SK-N-SH treated with all-trans-retinoic acid at 6 μM for 48 hours (cell line): ENCODE measurements at regions not wholly inside any gene's neighbourhood (a gene's known extent, or its start where the extent isn't known, plus 50 kb on each side); places are given as distances from the start of the nearest gene placed in this dataset.
A peak's percentile ranks its signal among the peaks of the same experiment; 100 is the strongest.

Experiments used
- ATAC-seq: fragments of 200-7000 bp; cut with Tn5 transposase; 3 replicates; pipeline ENCODE4 v1.9.1; 2020; ENCODE audit warnings: mild to moderate bottlenecking, moderate library complexity
- ARNTL ChIP-seq: fragments of 450-650 bp; formaldehyde crosslinking; IDR thresholded peaks from 2 replicates; pipeline ENCODE4 v1.5.0; 2020; ENCODE audit warnings: low read depth, mild to moderate bottlenecking, moderate library complexity, borderline replicate concordance
- BACH2 ChIP-seq: fragments of 250-450 bp; sonication (Bioruptor Pico); IDR thresholded peaks from 2 replicates; pipeline ENCODE4 v1.9.0; 2021; ENCODE audit warnings: mild to moderate bottlenecking, borderline replicate concordance
- CREB5 ChIP-seq: fragments of 250-450 bp; sonication (Bioruptor Pico); IDR thresholded peaks from 2 replicates; pipeline ENCODE4 v1.5.1; 2020; ENCODE audit warnings: low read depth, mild to moderate bottlenecking, moderate library complexity
- CSDC2 ChIP-seq: fragments of 250-450 bp; sonication (Bioruptor Pico); IDR thresholded peaks from 2 replicates; pipeline ENCODE4 v1.5.0; 2020; ENCODE audit warnings: mild to moderate bottlenecking, moderate library complexity
- CSRNP3 ChIP-seq: fragments of 250-450 bp; sonication (Bioruptor Pico); IDR thresholded peaks from 2 replicates; pipeline ENCODE4 v1.5.1; 2021; ENCODE audit warnings: mild to moderate bottlenecking, moderate library complexity
- ESRRG ChIP-seq: fragments of 250-450 bp; sonication (Bioruptor Pico); IDR thresholded peaks from 2 replicates; pipeline ENCODE4 v1.6.1; 2021; ENCODE audit warnings: mild to moderate bottlenecking
- GLIS3 ChIP-seq: fragments of 250-450 bp; sonication (Bioruptor Pico); IDR thresholded peaks from 2 replicates; pipeline ENCODE4 v1.5.0; 2020; ENCODE audit warnings: mild to moderate bottlenecking, moderate library complexity
- ISL1 ChIP-seq: fragments of 250-450 bp; sonication (Bioruptor Pico); IDR thresholded peaks from 2 replicates; pipeline ENCODE4 v2.1.2; 2022; ENCODE audit warnings: mild to moderate bottlenecking, moderate library complexity
- OSR1 ChIP-seq: fragments of 250-450 bp; sonication (Bioruptor Pico); IDR thresholded peaks from 2 replicates; pipeline ENCODE4 v1.8.0; 2022; ENCODE audit warnings: moderate library complexity, mild to moderate bottlenecking, inconsistent platforms
- PATZ1 ChIP-seq: fragments of 250-450 bp; sonication (Bioruptor Pico); IDR thresholded peaks from 2 replicates; pipeline ENCODE4 v1.8.0; 2020; ENCODE audit warnings: mild to moderate bottlenecking, moderate library complexity, borderline replicate concordance
- PPARA ChIP-seq: fragments of 250-450 bp; sonication (Bioruptor Pico); IDR thresholded peaks from 2 replicates; pipeline ENCODE4 v1.5.0; 2020; ENCODE audit warnings: mild to moderate bottlenecking, borderline replicate concordance
- RARB ChIP-seq: fragments of 250-450 bp; sonication (Bioruptor Pico); IDR thresholded peaks from 2 replicates; pipeline ENCODE4 v1.8.0; 2021; ENCODE audit warnings: mild to moderate bottlenecking, moderate library complexity
- SNAI2 ChIP-seq: fragments of 250-450 bp; sonication (Bioruptor Pico); IDR thresholded peaks from 2 replicates; pipeline ENCODE4 v1.5.0; 2020; ENCODE audit warnings: mild to moderate bottlenecking, moderate library complexity
- TCF4 ChIP-seq: fragments of 250-450 bp; sonication (Bioruptor Pico); IDR thresholded peaks from 2 replicates; pipeline ENCODE4 v1.8.0; 2021; ENCODE audit warnings: mild to moderate bottlenecking, moderate library complexity, borderline replicate concordance
- TSHZ2 ChIP-seq: fragments of 250-450 bp; sonication (Bioruptor Pico); IDR thresholded peaks from 2 replicates; pipeline ENCODE4 v1.5.0; 2020; ENCODE audit warnings: mild to moderate bottlenecking, moderate library complexity
- ZC3H10 ChIP-seq: fragments of 250-450 bp; sonication (Bioruptor Pico); IDR thresholded peaks from 2 replicates; pipeline ENCODE4 v1.5.1; 2021; ENCODE audit warnings: mild to moderate bottlenecking, moderate library complexity
- ZFP3 ChIP-seq: fragments of 250-450 bp; sonication (Bioruptor Pico); IDR thresholded peaks from 2 replicates; pipeline ENCODE4 v1.5.0; 2020; ENCODE audit warnings: mild to moderate bottlenecking, moderate library complexity
- ZFP30 ChIP-seq: fragments of 450-650 bp; formaldehyde crosslinking; IDR thresholded peaks from 2 replicates; pipeline ENCODE4 v1.5.0; 2022; ENCODE audit warnings: mild to moderate bottlenecking, moderate library complexity
- ZNF565 ChIP-seq: fragments of 450-650 bp; formaldehyde crosslinking; conservative IDR thresholded peaks from 2 replicates; pipeline ENCODE4 v1.5.0; 2020; ENCODE audit warnings: low read depth, mild to moderate bottlenecking, moderate library complexity
- ZNF70 ChIP-seq: fragments of 450-650 bp; formaldehyde crosslinking; IDR thresholded peaks from 2 replicates; pipeline ENCODE4 v1.5.0; 2020; ENCODE audit warnings: mild to moderate bottlenecking, moderate library complexity
- ZNF8 ChIP-seq: fragments of 450-650 bp; formaldehyde crosslinking; IDR thresholded peaks from 2 replicates; pipeline ENCODE4 v1.5.0; 2020; ENCODE audit warnings: mild to moderate bottlenecking, moderate library complexity

GRCh38 chr2:204278454-204278853 is 266.8 kb upstream of the PARD3B start:
- no peak for ATAC-seq
- TF ChIP-seq GLIS3 (CRISPR knock-in tag) = no peak
- TF ChIP-seq CREB5 = no peak
- no peak for TF ChIP-seq ZFP30 (CRISPR knock-in tag)

GRCh38 chr2:204279819-204280218 is 265.5 kb upstream of the PARD3B start:
- peak; percentile 40; the same call in 2 of the 3 replicates for ATAC-seq
- TF ChIP-seq ZNF8 (CRISPR knock-in tag) (no peak), ISL1 (CRISPR knock-in tag) (peak; percentile 78)

- ATAC-seq = no peak
- TF ChIP-seq ARNTL (CRISPR knock-in tag) = no peak
- TF ChIP-seq TCF4 (CRISPR knock-in tag) = no peak
- TF ChIP-seq ZFP3 (CRISPR knock-in tag) = no peak; the same call in 1 of the 2 replicates
- no peak for TF ChIP-seq ZC3H10 (CRISPR knock-in tag)
- TF ChIP-seq CSDC2 (CRISPR knock-in tag) = no peak
- no peak for TF ChIP-seq ZNF565 (CRISPR knock-in tag)
- no peak for TF ChIP-seq CREB5
- TF ChIP-seq PATZ1 = no peak
- TF ChIP-seq RARB (CRISPR knock-in tag) = no peak
- no peak for TF ChIP-seq PPARA (CRISPR knock-in tag)
- no peak for TF ChIP-seq GLIS3 (CRISPR knock-in tag)
- TF ChIP-seq ESRRG = no peak
- TF ChIP-seq OSR1 (CRISPR knock-in tag) = no peak
- TF ChIP-seq SNAI2 = no peak
- no peak for TF ChIP-seq TSHZ2 (CRISPR knock-in tag)
- TF ChIP-seq CSRNP3 (CRISPR knock-in tag) = no peak
- TF ChIP-seq BACH2 (CRISPR knock-in tag) = no peak
- no peak for TF ChIP-seq ZNF8 (CRISPR knock-in tag)
These were observed 265.0 kb upstream of the PARD3B start for GRCh38 chr2:204280262-204280668.

- no peak for ATAC-seq
- TF ChIP-seq SNAI2 (no peak), CREB5 (no peak), ZFP3 (CRISPR knock-in tag) (no peak), ZNF8 (CRISPR knock-in tag) (no peak), TCF4 (CRISPR knock-in tag) (no peak), PATZ1 (no peak), ZFP30 (CRISPR knock-in tag) (no peak), TSHZ2 (CRISPR knock-in tag) (no peak), ARNTL (CRISPR knock-in tag) (no peak), ZNF565 (CRISPR knock-in tag) (no peak), ESRRG (no peak), ZNF70 (CRISPR knock-in tag) (no peak), PPARA (CRISPR knock-in tag) (no peak)
These were observed 263.2 kb upstream of the PARD3B start for GRCh38 chr2:204282081-204282480.
